Endothelial cell of umbilical vein (primary cell): ENCODE measurements at regions not wholly inside any gene's neighbourhood (a gene's known extent, or its start where the extent isn't known, plus 50 kb on each side); places are given as distances from the start of the nearest gene placed in this dataset.

ENCODE experiments used
- BruUV-seq: library from RNA; stranded (reverse); fragments of 400-500 nt; replicated peaks from 2 replicates; lab custom pipeline; 2021; lab: Mats Ljungman, UMichigan
- CTCF ChIA-PET: fragments of 300-600, 350-600 bp; sonication (Branson Sonifier 250); formaldehyde crosslinking; loops from one replicate; lab custom pipeline; 2021; ENCODE audit warnings: antibody characterized with exemption, inconsistent platforms; lab: Charles Lee
- POLR2A ChIA-PET: fragments of 300-600, 350-600 bp; sonication (Branson Sonifier 250); formaldehyde crosslinking; loops from one replicate; lab custom pipeline; 2021; ENCODE audit warnings: antibody characterized with exemption, inconsistent platforms; lab: Charles Lee
- DNase-seq: peaks from one replicate; pipeline ENCODE4 v3.0.0-alpha.2; 2011; ENCODE audit warnings: low read depth, low spot score
- FAIRE-seq: peaks from 2 replicates; lab custom pipeline; 2011; peaks lifted over from hg19 to GRCh38; lab: Jason Lieb, UNC
- H2AFZ ChIP-seq: 2 replicates; pipeline ENCODE4 v1.6.0; 2012; ENCODE audit warnings: low read depth, low read length, control low read depth, inconsistent platforms
- H3K27ac ChIP-seq: 2 replicates; pipeline ENCODE4 v1.5.1; 2011; ENCODE audit warnings: low read depth, mild to moderate bottlenecking, control low read depth, low read length, moderate library complexity; ENCODE audit not compliant: insufficient read depth
- H3K27me3 ChIP-seq, 2 experiments: 2 replicates each; pipeline versions ENCODE4 v1.6.0 to v1.6.1; 2011; ENCODE audit warnings: low read length in 2 of 2, mixed read lengths in 1 of 2; ENCODE audit not compliant: control insufficient read depth in 2 of 2, insufficient read depth in 2 of 2
- H3K36me3 ChIP-seq, 2 experiments: 2 replicates in 1 of 2; 3 replicates in 1 of 2; pipeline ENCODE4 v1.5.1; 2011; ENCODE audit warnings: low read length in 2 of 2, mild to moderate bottlenecking in 1 of 2, moderate library complexity in 1 of 2; ENCODE audit not compliant: control insufficient read depth in 2 of 2, insufficient read depth in 2 of 2; ENCODE audit errors: extremely low read depth in 1 of 2
- H3K4me1 ChIP-seq: 3 replicates; pipeline ENCODE4 v1.5.1; 2011; ENCODE audit warnings: mild to moderate bottlenecking, low read length; ENCODE audit not compliant: control insufficient read depth, insufficient read depth; ENCODE audit errors: extremely low read depth
- H3K4me2 ChIP-seq: 2 replicates; pipeline ENCODE4 v1.6.1; 2011; ENCODE audit warnings: low read length, control low read depth, mixed read lengths; ENCODE audit not compliant: insufficient read depth
- H3K4me3 ChIP-seq, 3 experiments: fragments of 200-600 bp in 1 of 3; sonication (generic), shearing (Covaris generic) in 1 of 3; replicated peaks in 1 of 3; 2 replicates each; pipeline ENCODE4 v1.5.1; 2011 to 2016; ENCODE audit warnings: control low read depth in 3 of 3, low read length in 3 of 3, mild to moderate bottlenecking in 2 of 3, inconsistent platforms in 1 of 3, low read depth in 1 of 3, moderate library complexity in 1 of 3; ENCODE audit not compliant: insufficient read depth in 1 of 3
- H3K79me2 ChIP-seq: 2 replicates; pipeline ENCODE4 v1.6.0; 2012; ENCODE audit warnings: low read length, inconsistent platforms; ENCODE audit not compliant: control insufficient read depth, insufficient read depth
- H3K9ac ChIP-seq: replicated peaks from 2 replicates; pipeline ENCODE3; 2011; ENCODE audit warnings: low read length, control low read depth; ENCODE audit not compliant: insufficient read depth; ENCODE audit errors: extremely low read depth
- H3K9me1 ChIP-seq: replicated peaks from 3 replicates; pipeline ENCODE4 v1.6.0; 2011; ENCODE audit warnings: mild to moderate bottlenecking, low read length; ENCODE audit not compliant: control insufficient read depth, insufficient read depth; ENCODE audit errors: extremely low read depth
- H3K9me3 ChIP-seq: replicated peaks from 2 replicates; pipeline ENCODE4 v1.5.1; 2012; ENCODE audit warnings: low read length, inconsistent platforms; ENCODE audit not compliant: control insufficient read depth, insufficient read depth
- H4K20me1 ChIP-seq: replicated peaks from 2 replicates; pipeline ENCODE3; 2011; ENCODE audit warnings: mild to moderate bottlenecking, low read length; ENCODE audit not compliant: control insufficient read depth, insufficient read depth; ENCODE audit errors: extremely low read depth
- CTCF ChIP-seq, 2 donors: IDR thresholded peaks; 1 replicate in 1 of 2; 2 replicates in 1 of 2; pipeline ENCODE4 v1.5.1; 2011; ENCODE audit warnings: low read length in 2 of 2, mild to moderate bottlenecking in 2 of 2, moderate library complexity in 2 of 2, control low read depth in 1 of 2, inconsistent platforms in 1 of 2, low read depth in 1 of 2; ENCODE audit not compliant: insufficient read depth in 1 of 2; ENCODE audit errors: extremely low read depth in 1 of 2
- EZH2 ChIP-seq: IDR thresholded peaks from 2 replicates; pipeline ENCODE4 v1.6.1; 2012; ENCODE audit warnings: borderline replicate concordance, low read depth, mild to moderate bottlenecking, moderate library complexity, low read length, inconsistent platforms; ENCODE audit not compliant: severe bottlenecking
- FOS ChIP-seq: IDR thresholded peaks from 2 replicates; pipeline ENCODE4 v1.6.1; 2011; ENCODE audit warnings: mild to moderate bottlenecking, low read length, moderate library complexity, borderline replicate concordance; ENCODE audit not compliant: insufficient read depth
- GATA2 ChIP-seq: IDR thresholded peaks from 2 replicates; pipeline ENCODE4 v1.7.0; 2011; ENCODE audit warnings: low read depth, mild to moderate bottlenecking, moderate library complexity, mixed read lengths, low read length; ENCODE audit not compliant: insufficient read length, insufficient read depth
- JUN ChIP-seq: IDR thresholded peaks from 2 replicates; pipeline ENCODE4 v1.6.1; 2011; ENCODE audit warnings: borderline replicate concordance, low read depth; ENCODE audit not compliant: insufficient read length, insufficient read depth
- MAX ChIP-seq: IDR thresholded peaks from 2 replicates; pipeline ENCODE4 v1.6.1; 2011; ENCODE audit not compliant: insufficient read depth, insufficient read length
- MYC ChIP-seq: IDR thresholded peaks from one replicate; pipeline ENCODE4 v1.6.1; 2011; ENCODE audit warnings: mild to moderate bottlenecking, low read depth, low read length
- POLR2A ChIP-seq: IDR thresholded peaks from 2 replicates; pipeline ENCODE4 v1.6.1; 2012; ENCODE audit warnings: low read depth, mild to moderate bottlenecking, control low read depth, low read length
- POLR2AphosphoS5 ChIP-seq: IDR thresholded peaks from 2 replicates; pipeline ENCODE4 v1.6.1; 2012; ENCODE audit warnings: low read depth, mild to moderate bottlenecking, control low read depth, low read length, moderate library complexity; ENCODE audit not compliant: insufficient read depth
- dilution Hi-C: fragments of 300-500 bp; cut with MboI; formaldehyde crosslinking; loops from one replicate; pipeline ENCODE4 v1.15.0; 2019; ENCODE audit warnings: low sequenced_read_pairs; ENCODE audit not compliant: extremely low pct_ligation_motif_present
- intact Hi-C: fragments of 100-400 bp; cut with micrococcal nuclease; formaldehyde crosslinking; loops from one replicate; pipeline ENCODE4 v1.10.0; 2022

DNA sequence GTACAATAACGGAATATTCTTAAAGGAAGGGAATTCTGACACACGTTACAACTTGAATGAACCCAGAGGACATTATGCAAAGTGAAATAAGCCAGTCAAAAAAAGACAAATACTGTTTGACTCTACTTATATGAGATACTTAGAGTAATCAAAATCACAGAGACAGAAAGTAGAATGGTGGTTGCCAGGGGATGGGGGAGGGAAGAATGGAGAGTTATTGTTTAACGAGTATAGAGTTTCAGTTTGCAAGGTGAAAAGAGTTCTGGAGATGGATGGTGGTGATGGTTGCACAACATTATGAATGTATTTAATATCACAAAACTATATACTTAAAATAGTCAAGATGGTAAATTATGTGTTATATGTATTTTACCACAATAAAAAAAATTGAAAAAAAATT lies 112.9 kb upstream of the ARHGEF3 start:
- no TSS peak for BruUV-seq
- FAIRE-seq = no peak

More for the DNA sequence above, 112.9 kb upstream of the ARHGEF3 start:
- Histone ChIP-seq H4K20me1 (no peaks in the 10 kb centered on the region), H3K9me1 (no peaks in the 10 kb centered on the region), H3K9ac (no peak overlapping the region), H3K9me3 (no peaks in the 10 kb centered on the region), H2AFZ (no peak overlapping the region), H3K27me3 (no peaks in the 10 kb centered on the region), H3K27ac (no peak overlapping the region), H3K4me3 (no peak overlapping the region), H3K4me2 (no peak overlapping the region), H3K4me1 (peaks cover 35% of the 10 kb centered on the region), H3K79me2 (no peaks in the 10 kb centered on the region), H3K36me3 (no peaks in the 10 kb centered on the region)
- TF ChIP-seq MAX = no peak
- no peak for TF ChIP-seq CTCF (IDR thresholded peaks at IDR 0.05; ENCODE audit: extremely low read depth in 1 of 2, insufficient read depth in 1 of 2, low read depth in 1 of 2, low read length in 2 of 2)
- TF ChIP-seq POLR2AphosphoS5 = no peak
- no peak for TF ChIP-seq EZH2
- no peak for TF ChIP-seq MYC
- no peak for TF ChIP-seq POLR2A
- no peak for TF ChIP-seq FOS
- no peak for TF ChIP-seq GATA2
- TF ChIP-seq JUN = no peak
- POLR2A ChIA-PET = no interaction called here
- DNase-seq = no peak
- dilution Hi-C loops (no loop called here), intact Hi-C loops (loop anchor here (5.0 kb wide), 1 partner anchor 37 kb away; no protein-coding TSS in a partner anchor)
- CTCF ChIA-PET = interaction anchor here (0.6 to 1.1 kb wide), 3 partner anchors 39 to 315 kb away, joined by 3 read pairs; no protein-coding TSS in a partner anchor
